Anterior cingulate cortex (tissue), 58 donors: ENCODE measurements at regions not wholly inside any gene's neighbourhood (a gene's known extent, or its start where the extent isn't known, plus 50 kb on each side); places are given as distances from the start of the nearest gene placed in this dataset.
"Not testable (repeated sequence)": the region's sequence is repeated elsewhere in the genome, so short reads cannot be mapped to it uniquely, and the experiment has no call there.

Source experiments
- DNase-seq, 58 donors: peaks; one replicate each; lab custom pipeline; 2025; lab: John Stamatoyannopoulos, UW

DNA sequence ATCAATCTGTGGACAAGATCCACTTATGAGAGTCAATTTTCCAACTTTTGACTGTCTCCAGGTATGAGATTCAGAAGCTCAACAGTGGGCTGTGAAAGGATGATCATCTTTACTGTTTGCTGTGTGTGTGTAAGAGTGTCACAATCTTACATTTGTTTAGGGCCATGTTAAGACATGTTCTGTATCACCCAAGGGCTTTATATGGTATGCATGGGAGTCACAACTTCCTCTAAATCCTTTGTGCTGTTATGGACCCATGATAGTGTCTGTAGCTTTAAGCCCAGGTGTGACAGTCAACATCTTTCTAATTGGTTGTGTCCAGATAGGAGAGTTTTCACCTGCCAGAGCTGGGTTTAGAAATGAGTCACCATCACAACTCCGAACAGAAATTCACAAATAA lies 70.2 kb downstream of the ZNF726 start:
- DNase-seq: not testable (repeated sequence)

DNA sequence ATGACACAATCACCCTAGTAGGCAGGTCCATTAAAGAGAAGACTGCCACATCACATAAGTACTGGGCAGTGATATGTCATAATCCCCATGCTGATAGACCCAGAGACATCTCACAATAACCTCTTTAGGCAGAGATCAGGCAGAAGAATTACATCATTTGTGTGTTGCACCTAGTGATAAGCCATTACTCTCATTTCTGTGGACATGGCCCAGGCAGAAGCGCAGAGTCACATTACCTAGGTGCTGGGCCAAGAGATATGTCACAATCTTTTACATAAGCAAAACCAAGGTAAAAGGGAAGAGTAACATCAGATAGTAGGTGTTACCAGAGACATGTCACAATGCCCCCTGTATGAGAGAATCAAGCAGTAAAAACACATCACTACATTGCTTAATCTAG lies 71.9 kb downstream of the ZNF726 start:
- no peak for DNase-seq

DNA sequence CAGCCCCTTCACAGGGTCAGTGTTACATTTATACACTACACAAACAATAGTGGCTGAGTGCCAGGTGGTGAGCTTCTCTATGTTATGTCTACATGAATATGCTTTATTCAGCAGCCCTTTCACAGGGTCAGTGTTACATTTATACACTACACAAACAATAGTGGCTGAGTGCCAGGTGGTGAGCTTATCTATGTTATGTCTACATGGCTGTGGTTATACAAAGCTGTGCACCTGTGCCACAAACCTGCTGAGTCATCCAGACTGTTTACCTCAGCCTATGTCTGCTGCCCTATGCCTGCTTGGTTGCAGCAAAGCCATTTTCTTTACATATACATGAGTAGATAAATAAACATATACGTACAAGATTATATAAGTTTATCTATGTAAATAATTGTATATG lies 76.5 kb downstream of the ZNF726 start:
- peak in 1 of 58 donors; percentile 70 for DNase-seq

DNA sequence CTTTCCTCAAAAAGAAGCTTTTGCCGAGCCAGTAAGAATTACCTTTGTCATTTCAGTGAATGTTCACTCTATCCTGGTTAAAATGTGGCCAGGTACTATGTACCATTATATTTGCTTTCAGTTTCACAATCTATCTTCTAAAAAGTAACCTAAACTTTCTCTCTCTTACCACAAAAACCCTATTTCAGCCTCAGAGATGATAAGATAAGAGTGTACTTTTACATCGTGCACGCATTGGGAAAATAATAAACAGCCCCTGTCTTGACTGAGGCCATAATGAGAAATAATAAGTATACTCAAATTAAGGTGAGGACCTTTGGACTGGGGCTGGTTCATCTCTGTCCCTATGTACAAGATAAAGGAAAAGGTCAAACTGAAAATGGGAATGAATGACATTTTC lies 77.7 kb downstream of the ZNF726 start:
- DNase-seq: no peak

DNA sequence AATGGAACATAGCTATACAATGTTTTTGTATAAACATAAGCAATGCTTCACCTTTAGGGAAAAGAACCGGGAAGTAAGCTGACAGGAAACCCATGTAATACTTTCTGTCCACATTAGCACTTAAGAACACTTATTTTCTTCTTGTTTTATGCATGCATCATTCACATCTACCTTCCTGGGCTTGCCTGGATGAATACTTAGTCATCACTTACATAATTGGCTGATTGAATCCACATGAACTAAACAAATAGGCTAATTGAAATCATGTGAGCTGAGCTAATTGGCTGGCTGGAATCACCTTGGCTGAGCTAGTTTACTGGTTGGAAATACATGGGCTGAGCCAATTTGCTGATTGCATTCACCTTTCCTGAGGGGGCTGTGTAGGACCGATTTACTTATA lies 78.8 kb downstream of the ZNF726 start:
- DNase-seq: no peak

DNA sequence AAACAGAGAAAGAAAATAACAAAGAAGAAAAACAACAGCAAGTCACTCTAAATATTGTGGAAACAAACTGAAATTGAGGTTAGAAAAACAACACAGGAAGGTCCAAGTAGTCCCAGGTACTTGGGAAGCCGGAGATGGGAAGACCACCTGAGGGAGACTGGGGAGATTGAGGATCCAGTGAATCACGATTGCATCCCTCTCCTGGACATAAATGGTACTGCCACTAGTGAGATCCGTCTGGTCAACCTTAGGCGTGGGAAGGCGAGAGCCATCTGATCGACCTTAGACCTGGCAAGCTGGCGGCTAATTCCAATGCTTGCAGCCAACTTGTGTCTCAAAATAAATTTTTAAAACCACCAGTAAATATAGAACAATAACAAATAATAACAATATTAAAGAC lies 81.9 kb downstream of the ZNF726 start:
- DNase-seq: no peak

DNA sequence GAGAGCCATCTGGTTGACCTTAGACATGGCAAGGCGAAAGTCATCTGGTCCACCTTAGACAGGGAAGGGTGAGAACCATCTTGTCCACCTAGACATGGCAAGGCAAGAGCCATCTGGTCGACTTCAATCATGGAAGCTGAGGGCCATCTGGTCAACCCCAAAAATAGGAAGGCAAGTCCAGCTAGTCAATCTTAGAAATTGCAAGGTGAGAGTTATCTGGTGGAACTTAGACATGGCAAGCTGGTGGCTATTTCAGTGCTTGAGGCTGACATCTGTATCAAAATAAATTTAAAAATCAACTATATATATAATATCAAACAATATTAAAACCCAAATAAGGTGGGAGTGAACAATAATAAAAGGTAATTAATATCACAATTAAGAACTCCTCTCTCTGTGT lies 83.9 kb downstream of the ZNF726 start:
- DNase-seq: no peak

DNA sequence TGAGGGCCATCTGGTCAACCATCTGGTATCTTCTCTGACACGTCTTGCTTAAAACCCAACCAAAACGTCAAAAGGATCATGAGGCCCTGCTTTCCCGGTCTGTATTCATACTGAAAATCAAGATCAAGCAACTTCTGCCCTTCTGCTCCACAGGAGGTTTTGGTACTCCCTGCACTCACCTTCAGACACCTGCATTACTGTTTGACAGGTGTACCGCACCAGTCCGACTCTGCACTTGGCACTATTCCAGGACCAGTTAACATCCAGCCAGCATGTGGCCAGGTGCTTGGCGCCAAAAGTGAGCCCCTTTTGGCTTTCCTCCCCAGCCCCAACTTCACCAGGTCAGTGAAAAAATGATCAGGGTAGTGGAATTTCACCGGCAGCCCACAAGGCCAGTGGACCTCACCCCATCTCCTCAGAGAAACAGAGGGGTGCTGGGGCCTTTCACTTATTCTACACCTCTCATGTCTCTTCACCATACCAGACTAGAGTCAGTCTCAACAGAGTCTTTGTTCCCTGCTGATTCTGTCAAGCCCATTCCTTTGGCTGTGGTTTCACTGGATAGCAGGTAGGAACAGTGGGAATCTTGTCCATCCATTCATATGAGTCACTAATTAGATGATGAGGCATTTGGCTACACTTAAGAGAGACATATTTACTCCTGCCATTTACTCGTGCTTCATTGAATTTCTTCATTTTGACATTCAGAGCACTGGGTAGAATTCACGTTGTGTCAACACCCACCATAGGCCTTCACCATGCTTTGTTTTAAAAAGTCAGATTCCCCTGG lies 85.3 kb downstream of the ZNF726 start:
- no peak for DNase-seq

DNA sequence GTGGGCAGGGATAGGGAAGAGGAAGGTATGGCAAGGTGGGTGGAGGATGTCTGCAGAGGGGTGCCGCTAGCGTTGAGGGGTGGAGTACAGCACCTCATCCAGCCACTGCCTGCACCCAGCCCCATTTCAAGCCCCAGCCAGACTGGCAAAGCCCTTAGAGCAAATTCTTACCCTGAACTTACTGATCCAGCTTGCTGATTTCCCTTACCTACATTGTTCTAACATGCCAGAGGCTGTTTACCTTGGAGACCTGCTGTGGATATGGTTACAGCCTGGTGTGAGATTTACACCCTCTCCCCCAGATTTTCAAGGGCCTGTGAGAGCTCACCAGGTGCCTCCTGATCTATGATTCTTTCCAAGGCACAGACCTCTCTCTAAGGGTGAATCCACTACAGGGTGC lies 86.0 kb downstream of the ZNF726 start:
- DNase-seq: no peak

DNA sequence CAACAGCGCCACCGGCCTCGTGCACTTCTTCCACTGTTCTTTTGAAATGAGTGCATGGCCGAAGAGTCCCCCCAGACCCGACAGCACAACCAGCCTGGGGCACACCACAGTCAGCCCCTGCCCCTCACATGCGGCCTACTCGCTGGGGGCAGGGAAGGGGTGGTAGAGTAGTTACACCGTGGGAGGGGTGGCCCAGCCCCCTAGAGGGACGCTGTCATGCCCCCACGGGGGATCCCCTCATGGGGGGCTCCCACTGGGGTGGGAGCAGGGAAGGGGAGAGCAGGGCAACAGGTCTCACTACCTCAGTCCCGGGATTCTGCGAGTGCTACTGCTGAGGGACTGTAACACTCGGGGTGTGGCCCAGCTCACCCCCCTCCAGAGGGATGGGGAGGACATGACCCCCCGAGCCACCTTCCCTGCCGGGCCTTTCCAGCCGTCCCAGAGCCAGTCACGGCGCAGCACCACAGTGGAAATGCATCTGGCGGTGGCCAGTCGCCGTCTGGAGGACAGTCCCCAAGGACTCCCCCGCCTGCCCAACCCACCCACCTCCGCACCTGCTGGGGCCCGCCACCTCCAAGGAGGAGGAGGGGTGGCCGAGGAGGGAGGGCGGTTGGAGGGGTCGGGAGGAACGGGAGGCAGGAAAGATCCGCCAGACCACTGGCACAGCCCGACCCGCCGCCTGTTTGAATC lies 84.6 kb upstream of the ZNF254 start:
- no peak for DNase-seq

DNA sequence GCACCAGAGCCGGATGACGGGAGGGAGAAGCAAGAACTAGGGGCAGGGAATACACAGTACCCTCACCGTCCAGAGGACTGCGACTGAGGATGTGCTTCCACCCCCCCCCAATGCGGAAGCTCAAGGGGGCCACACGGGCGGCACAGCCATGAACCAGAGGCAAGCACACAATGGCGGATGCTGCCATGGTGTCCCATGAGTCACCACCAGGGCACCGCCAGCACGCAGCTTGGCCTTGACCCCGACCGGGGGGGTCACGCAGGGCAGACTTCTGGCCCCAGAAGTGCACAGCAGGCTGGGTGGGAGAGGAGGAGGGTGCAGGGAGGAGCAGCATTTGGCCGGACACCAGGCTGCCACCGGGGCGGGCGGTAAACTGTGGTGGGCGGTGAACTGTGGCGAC lies 83.5 kb upstream of the ZNF254 start:
- no peak for DNase-seq

DNA sequence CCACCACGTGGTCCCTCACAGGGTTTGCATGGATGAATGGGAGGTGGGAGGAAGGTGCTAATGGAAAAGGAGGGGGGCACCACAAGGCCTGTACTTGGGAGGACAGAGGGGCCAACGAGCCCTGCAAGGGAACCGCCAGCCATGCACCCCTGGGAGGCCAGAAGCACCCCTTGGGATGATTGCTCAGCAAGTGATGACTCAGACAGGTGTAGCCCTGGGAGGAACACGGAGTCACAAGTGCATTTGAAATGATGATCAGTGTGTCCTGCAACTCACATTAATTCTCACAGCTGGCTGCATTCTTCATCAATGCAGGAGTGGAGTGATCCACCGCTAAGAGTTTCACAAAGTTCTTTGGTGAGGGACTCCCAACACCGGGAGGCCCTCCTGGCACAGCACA lies 82.8 kb upstream of the ZNF254 start:
- DNase-seq: no peak

DNA sequence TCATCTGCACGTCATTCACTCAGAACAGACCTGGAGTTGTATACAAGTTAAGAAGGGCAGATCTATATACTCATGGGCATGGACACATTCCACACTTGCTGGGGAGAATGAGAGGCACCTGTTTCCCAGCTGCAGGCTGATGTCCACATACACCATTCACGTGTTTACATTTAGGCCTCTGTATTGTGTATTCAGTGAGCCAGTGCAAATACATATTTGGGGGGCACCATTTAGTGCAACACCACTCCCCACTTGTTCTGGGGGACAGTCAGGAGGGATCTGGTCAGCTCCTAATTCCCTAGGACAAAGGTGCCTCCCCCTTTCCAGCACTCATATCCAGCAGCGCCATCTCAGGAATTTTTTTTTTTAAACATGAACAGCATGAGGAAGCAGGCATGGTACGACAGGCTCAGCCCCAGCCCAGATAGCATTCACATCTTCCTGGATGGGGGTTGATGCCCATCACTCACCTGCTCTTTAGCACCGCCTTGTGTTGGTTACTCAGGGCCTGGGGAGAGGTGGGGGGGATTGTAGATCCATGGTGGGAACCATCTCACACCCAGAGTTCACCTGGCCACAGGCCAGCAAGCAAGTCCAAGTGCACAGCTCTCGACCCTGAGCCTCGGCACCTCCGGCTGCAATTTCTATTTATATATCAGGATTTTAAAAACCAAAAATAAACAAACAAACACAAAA lies 56.9 kb upstream of the ZNF254 start:
- DNase-seq: no peak

DNA sequence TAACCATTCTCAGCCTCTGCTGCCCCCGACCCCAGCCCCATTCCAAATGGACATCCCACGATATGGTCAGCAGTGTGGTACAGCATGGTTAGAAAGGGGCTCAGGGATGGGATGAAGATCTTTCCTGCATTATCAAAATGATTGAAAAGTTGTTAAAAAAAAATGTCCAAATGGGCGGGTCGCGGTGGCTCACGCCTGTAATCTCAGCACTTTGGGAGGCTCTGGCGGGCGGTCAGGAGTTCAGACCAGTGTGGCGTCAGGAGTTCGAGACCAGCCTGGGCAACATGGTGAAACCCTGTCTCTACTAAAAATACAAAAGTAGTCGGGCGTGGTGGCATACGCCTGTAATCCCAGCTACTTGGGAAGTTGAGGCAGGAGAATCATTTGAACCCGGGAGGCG lies 54.3 kb upstream of the ZNF254 start:
- DNase-seq: peak in 1 of 58 donors; percentile 1

DNA sequence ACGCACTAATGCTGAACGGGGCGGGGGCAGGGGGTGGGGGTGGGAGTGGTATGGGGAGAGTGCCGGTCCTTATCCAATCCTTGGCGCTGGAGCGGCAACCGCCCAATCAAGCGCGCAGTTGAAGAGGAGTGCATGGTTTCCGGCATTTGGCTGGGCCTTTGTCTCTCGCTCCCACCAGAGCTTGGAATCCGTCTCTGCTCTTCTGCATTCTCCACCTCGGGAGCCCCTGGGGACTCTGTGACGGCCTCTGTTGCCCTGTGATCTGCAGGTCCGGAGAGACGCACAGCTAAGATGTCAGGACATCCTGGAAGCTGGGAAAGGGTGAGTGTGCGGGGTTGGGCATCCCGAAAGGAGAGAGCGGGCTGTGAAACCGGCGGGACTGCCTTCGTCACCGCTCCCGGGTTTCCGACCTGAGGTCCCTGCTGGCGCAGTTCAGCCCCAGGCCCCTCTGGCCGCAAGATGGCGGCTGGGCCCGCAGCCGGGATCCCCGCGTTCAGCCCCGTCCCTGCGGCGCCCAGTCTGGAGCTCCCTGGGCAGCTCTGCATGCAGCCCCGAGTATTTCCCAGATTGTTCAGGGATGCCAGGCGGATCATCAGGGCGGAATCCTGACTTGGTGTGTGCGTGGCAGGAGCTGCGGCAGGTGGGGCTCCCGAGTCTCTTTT lies 53.6 kb upstream of the ZNF254 start:
- peak; percentile 35 to 93 (median 82) for DNase-seq

DNA sequence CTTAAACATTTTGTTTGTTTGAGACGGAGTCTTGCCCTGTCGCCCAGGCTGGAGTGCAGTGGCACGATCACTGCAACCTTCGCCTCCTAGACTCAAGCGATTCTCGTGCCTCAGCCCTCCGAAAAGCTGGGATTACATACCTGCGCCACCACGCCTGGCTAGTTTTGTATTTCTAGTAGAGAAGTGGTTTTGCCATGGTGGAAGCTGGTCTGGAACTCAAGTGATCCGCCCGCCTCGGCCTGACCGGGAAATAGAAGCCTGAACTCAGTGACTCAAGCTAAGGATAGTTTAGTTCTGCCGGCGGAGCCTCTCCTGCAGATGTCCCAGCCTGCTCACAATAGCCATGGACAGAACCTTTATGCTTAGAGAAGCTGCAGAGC lies 53.0 kb upstream of the ZNF254 start:
- peak in 46 of 58 donors; percentile 13 to 78 (median 46) for DNase-seq

DNA sequence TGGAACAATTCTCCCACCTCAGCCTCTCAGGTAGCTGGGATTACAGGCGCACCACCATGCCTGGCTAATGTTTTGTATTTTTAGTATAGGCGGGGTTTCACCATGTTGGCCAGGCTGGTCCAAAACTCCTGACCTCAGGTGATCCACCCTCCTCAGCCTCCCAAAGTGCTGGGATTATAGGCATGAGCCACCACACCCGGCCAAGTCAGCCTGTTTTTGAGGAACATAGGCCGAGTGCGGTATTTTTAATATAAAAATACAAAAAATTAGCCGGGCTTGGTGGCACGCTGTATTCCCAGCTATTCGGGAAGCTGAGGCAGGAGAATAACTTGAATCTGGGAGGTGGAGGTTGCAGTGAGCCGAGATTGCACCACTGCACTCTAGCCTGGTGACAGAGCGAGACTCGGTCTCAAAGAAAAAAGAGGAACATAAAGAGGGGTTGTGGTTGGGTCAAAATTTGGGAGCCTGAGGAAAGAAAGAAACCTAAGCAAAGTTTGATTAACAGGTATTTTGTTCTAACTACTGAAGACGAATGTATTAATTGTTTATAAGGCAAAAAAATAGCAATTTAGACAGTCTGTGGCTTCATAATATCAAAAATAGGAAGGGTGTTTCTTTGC lies 51.6 kb upstream of the ZNF254 start:
- DNase-seq: not testable (repeated sequence)
